MM.1S (cell line): ENCODE measurements at regions not wholly inside any gene's neighbourhood (a gene's known extent, or its start where the extent isn't known, plus 50 kb on each side); places are given as distances from the start of the nearest gene placed in this dataset.

Experiments used
- EZH2 ChIP-seq: fragments of 300-600 bp; sonication (generic); optimal IDR thresholded peaks from 2 replicates; pipeline ENCODE3; 2017; ENCODE audit warnings: low read depth, mild to moderate bottlenecking, antibody characterized with exemption, low read length, mixed read lengths
- TF ChIP-seq, protein P1 (sequence below): fragments of 300-600 bp; sonication (generic); IDR thresholded peaks from 2 replicates; pipeline ENCODE4 v1.5.1; 2016; ENCODE audit warnings: antibody characterized with exemption, low read length, mixed read lengths

DNA sequence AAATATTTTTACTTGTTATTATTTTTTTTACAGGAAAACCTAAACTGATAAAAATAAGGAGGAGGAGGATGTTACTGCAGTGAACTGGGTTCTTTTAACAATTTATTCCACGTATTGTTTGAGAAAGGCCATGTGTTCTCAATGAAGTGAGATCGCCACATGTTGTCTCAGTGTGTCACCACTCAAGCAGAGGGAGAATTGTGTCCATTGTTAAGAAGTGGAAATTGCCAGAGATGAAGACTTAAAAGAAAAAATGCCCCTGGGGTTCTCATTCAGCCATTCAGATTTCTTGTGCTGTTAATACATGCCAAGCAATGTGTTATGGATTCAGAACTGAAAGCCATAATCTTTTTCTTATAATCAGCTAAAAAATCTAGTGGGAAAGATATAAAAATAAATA is 297.1 kb downstream of the NSUN3 start:
- TF ChIP-seq, protein P1, sequence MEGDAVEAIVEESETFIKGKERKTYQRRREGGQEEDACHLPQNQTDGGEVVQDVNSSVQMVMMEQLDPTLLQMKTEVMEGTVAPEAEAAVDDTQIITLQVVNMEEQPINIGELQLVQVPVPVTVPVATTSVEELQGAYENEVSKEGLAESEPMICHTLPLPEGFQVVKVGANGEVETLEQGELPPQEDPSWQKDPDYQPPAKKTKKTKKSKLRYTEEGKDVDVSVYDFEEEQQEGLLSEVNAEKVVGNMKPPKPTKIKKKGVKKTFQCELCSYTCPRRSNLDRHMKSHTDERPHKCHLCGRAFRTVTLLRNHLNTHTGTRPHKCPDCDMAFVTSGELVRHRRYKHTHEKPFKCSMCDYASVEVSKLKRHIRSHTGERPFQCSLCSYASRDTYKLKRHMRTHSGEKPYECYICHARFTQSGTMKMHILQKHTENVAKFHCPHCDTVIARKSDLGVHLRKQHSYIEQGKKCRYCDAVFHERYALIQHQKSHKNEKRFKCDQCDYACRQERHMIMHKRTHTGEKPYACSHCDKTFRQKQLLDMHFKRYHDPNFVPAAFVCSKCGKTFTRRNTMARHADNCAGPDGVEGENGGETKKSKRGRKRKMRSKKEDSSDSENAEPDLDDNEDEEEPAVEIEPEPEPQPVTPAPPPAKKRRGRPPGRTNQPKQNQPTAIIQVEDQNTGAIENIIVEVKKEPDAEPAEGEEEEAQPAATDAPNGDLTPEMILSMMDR = no peak
- TF ChIP-seq EZH2 = no peak
